Osteoblast (primary cell): ENCODE measurements at regions not wholly inside any gene's neighbourhood (a gene's known extent, or its start where the extent isn't known, plus 50 kb on each side); places are given as distances from the start of the nearest gene placed in this dataset.

Source experiments
- DNase-seq: peaks from one replicate; pipeline ENCODE4 v3.0.0; 2011; ENCODE audit warnings: low spot score, mixed read lengths; ENCODE audit not compliant: insufficient read length; ENCODE audit errors: missing footprints
- H2AFZ ChIP-seq: 2 replicates; pipeline ENCODE4 v1.6.0; 2011; ENCODE audit warnings: mild to moderate bottlenecking, low read length
- H3K27ac ChIP-seq: 2 replicates; pipeline ENCODE4 v1.5.1; 2011; ENCODE audit warnings: mild to moderate bottlenecking, low read depth, low read length, moderate library complexity
- H3K27me3 ChIP-seq: 2 replicates; pipeline ENCODE4 v1.6.0; 2012; ENCODE audit warnings: mild to moderate bottlenecking, control low read depth, inconsistent platforms, low read length, moderate library complexity; ENCODE audit not compliant: insufficient read depth
- H3K36me3 ChIP-seq: 2 replicates; pipeline ENCODE4 v1.5.1; 2011; ENCODE audit warnings: mild to moderate bottlenecking, low read length, control low read depth, moderate library complexity; ENCODE audit not compliant: insufficient read depth
- H3K4me1 ChIP-seq: 2 replicates; pipeline ENCODE4 v1.5.1; 2011; ENCODE audit warnings: mild to moderate bottlenecking, low read length, control low read depth, moderate library complexity; ENCODE audit not compliant: insufficient read depth
- H3K4me2 ChIP-seq: 2 replicates; pipeline ENCODE4 v1.6.0; 2011; ENCODE audit warnings: mild to moderate bottlenecking, low read length; ENCODE audit not compliant: insufficient read depth
- H3K4me3 ChIP-seq: fragments of 200-600 bp; sonication (generic); 3 replicates; pipeline ENCODE4 v1.5.1; 2012; ENCODE audit warnings: mild to moderate bottlenecking, low read length, inconsistent platforms; ENCODE audit not compliant: insufficient read depth
- H3K79me2 ChIP-seq: 2 replicates; pipeline ENCODE4 v1.6.0; 2012; ENCODE audit warnings: mild to moderate bottlenecking, low read length, control low read depth, inconsistent platforms; ENCODE audit not compliant: insufficient read depth
- H3K9me3 ChIP-seq: 2 replicates; pipeline ENCODE4 v1.5.1; 2011; ENCODE audit warnings: low read depth, low read length, control low read depth
- H4K20me1 ChIP-seq: 2 replicates; pipeline ENCODE4 v1.6.0; 2012; ENCODE audit warnings: mild to moderate bottlenecking, low read length, control low read depth; ENCODE audit not compliant: insufficient read depth
- TF ChIP-seq, protein P1 (sequence below): IDR thresholded peaks from 2 replicates; pipeline ENCODE4 v1.5.1; 2011; ENCODE audit warnings: mild to moderate bottlenecking, low read depth, low read length, moderate library complexity; ENCODE audit errors: extremely low read depth

DNA sequence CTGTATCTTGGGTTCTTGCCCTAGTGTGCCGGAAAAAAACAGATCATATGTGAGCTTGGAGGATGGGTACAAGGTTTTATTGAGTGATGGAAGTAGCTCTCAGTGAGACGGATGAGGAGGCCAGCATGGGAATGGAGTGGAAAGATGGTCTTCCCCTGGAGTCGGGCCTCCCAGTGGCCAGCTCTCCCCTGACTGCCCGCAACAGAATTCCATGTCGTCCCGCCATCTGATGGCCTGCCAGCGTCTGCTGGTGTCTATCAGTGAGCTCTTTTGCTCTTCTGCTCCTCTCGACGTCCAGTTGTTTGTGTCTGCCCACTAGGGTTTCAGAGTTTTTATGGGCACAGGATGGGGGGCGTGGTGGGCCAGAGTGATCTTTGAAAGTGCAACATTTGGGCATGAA lies 315.2 kb upstream of the BRINP3 start:
- TF ChIP-seq, protein P1, sequence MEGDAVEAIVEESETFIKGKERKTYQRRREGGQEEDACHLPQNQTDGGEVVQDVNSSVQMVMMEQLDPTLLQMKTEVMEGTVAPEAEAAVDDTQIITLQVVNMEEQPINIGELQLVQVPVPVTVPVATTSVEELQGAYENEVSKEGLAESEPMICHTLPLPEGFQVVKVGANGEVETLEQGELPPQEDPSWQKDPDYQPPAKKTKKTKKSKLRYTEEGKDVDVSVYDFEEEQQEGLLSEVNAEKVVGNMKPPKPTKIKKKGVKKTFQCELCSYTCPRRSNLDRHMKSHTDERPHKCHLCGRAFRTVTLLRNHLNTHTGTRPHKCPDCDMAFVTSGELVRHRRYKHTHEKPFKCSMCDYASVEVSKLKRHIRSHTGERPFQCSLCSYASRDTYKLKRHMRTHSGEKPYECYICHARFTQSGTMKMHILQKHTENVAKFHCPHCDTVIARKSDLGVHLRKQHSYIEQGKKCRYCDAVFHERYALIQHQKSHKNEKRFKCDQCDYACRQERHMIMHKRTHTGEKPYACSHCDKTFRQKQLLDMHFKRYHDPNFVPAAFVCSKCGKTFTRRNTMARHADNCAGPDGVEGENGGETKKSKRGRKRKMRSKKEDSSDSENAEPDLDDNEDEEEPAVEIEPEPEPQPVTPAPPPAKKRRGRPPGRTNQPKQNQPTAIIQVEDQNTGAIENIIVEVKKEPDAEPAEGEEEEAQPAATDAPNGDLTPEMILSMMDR, result no peak
- Histone ChIP-seq H2AFZ (no peak overlapping the region), H3K79me2 (no peaks in the 10 kb centered on the region), H3K4me2 (no peak overlapping the region), H4K20me1 (no peaks in the 10 kb centered on the region), H3K9me3 (no peaks in the 10 kb centered on the region), H3K27me3 (no peaks in the 10 kb centered on the region), H3K4me3 (no peak overlapping the region), H3K27ac (no peak overlapping the region), H3K4me1 (no peaks in the 10 kb centered on the region), H3K36me3 (no peaks in the 10 kb centered on the region)
- no peak for DNase-seq

- H3K79me2 ChIP-seq, result no peaks in the 10 kb centered on the region
- no peak overlapping the region for H3K4me3 ChIP-seq
- H3K27ac ChIP-seq, result no peak overlapping the region
- no peak overlapping the region for H3K4me2 ChIP-seq
- TF ChIP-seq, protein P1, result no peak
- H3K4me1 ChIP-seq, result no peaks in the 10 kb centered on the region
- H3K9me3 ChIP-seq, result peaks cover 6% of the 10 kb centered on the region
- no peak for DNase-seq
- no peaks in the 10 kb centered on the region for H3K36me3 ChIP-seq
- H4K20me1 ChIP-seq, result no peaks in the 10 kb centered on the region
- no peaks in the 10 kb centered on the region for H3K27me3 ChIP-seq
- no peak overlapping the region for H2AFZ ChIP-seq
Observed at GRCh38 chr1:190807629-190808028, 330.0 kb upstream of the BRINP3 start.

DNA sequence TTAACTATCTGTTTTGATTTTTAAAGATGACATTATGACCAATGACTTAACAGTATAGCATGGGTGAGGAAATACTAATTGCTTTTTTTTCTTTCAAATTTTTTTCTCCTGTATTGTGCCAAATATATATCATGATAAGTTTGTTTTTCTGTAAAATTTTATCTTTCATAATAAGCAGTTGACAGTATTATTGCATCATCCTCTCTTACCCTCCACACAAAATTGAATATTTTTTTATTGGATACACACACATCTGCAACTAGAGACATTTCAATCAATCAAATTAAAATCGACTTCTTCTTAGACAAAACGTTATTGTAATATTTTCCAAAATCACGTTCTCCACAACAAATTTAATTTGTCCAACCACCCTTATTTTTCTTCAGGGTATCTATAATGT lies 330.4 kb upstream of the BRINP3 start:
- H3K79me2 ChIP-seq, result no peaks in the 10 kb centered on the region
- H3K4me3 ChIP-seq, result no peak overlapping the region

DNA sequence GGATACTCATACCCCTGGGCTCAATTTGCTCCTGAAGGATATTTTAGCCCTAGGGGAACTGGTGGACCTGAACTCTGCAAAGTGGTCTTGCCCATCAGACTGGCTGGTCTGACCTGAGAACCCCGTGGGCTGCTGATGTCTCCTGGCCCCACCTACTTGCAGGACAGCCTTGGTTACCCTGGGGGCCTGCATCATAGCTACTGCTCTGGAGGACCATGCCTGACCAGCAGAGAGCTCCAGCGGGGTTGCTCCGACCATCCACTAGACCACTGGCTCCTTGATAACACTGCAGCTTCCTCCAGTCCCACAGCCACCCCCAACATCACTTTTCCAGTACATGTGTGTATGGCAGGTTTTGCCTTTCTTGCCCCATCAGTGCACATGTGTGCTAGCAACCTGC lies 331.6 kb upstream of the BRINP3 start:
- peaks cover 8% of the 10 kb centered on the region for H3K9me3 ChIP-seq
- DNase-seq, result no peak
- no peaks in the 10 kb centered on the region for H4K20me1 ChIP-seq
- no peak overlapping the region for H3K4me3 ChIP-seq
- H3K27me3 ChIP-seq, result no peaks in the 10 kb centered on the region
- no peak overlapping the region for H2AFZ ChIP-seq
- H3K36me3 ChIP-seq, result no peaks in the 10 kb centered on the region
- H3K79me2 ChIP-seq, result no peaks in the 10 kb centered on the region
- TF ChIP-seq, protein P1, result no peak
- no peaks in the 10 kb centered on the region for H3K4me1 ChIP-seq
- H3K27ac ChIP-seq, result no peak overlapping the region
- no peak overlapping the region for H3K4me2 ChIP-seq

More for the DNA sequence above, 330.4 kb upstream of the BRINP3 start:
- H2AFZ ChIP-seq, result no peak overlapping the region
- no peaks in the 10 kb centered on the region for H3K36me3 ChIP-seq
- H4K20me1 ChIP-seq, result no peaks in the 10 kb centered on the region
- H3K27ac ChIP-seq, result no peak overlapping the region
- H3K4me2 ChIP-seq, result no peak overlapping the region
- H3K9me3 ChIP-seq, result peaks cover 8% of the 10 kb centered on the region
- no peak for DNase-seq
- TF ChIP-seq, protein P1, result no peak
- no peaks in the 10 kb centered on the region for H3K27me3 ChIP-seq
- no peaks in the 10 kb centered on the region for H3K4me1 ChIP-seq
